HepG2 (cell line): ENCODE measurements at regions not wholly inside any gene's neighbourhood (a gene's known extent, or its start where the extent isn't known, plus 50 kb on each side); places are given as distances from the start of the nearest gene placed in this dataset.

Experiments used
- BHLHE40 ChIP-seq: IDR thresholded peaks from 2 replicates; pipeline ENCODE4 v1.6.1; 2011; ENCODE audit warnings: low read length, improper control_type of control experiment
- CENPX ChIP-seq: sonication (generic); formaldehyde crosslinking; IDR thresholded peaks from 2 replicates; pipeline ENCODE4 v1.9.0; 2021; ENCODE audit warnings: mild to moderate bottlenecking, missing genetic modification reagents, moderate library complexity
- FOSL1 ChIP-seq: sonication (generic); formaldehyde crosslinking; IDR thresholded peaks from 2 replicates; pipeline ENCODE4 v1.9.0; 2021; ENCODE audit warnings: missing genetic modification reagents, borderline replicate concordance
- KLF6 ChIP-seq: IDR thresholded peaks from 2 replicates; pipeline ENCODE4 v1.8.0; 2016; ENCODE audit warnings: missing biosample characterization, missing genetic modification reagents
- NR2F6 ChIP-seq, 2 experiments: IDR thresholded peaks; 2 replicates each; pipeline ENCODE4 v1.6.1; 2016; ENCODE audit warnings: antibody characterized with exemption in 1 of 2, mild to moderate bottlenecking in 1 of 2
- RAD21 ChIP-seq: fragments of 450-650 bp; formaldehyde crosslinking; IDR thresholded peaks from 2 replicates; pipeline ENCODE4 v1.5.0; 2020; ENCODE audit warnings: mild to moderate bottlenecking
- SMARCE1 ChIP-seq: fragments of 450-650 bp; IDR thresholded peaks from 2 replicates; pipeline ENCODE4 v1.6.1; 2017; ENCODE audit warnings: borderline replicate concordance
- TCF12 ChIP-seq, 2 experiments: fragments of 450-650 bp in 1 of 2; sonication (generic) in 1 of 2; formaldehyde crosslinking in 1 of 2; IDR thresholded peaks; 2 replicates each; pipeline versions ENCODE4 v1.6.1 to v1.8.0; 2017 to 2022; ENCODE audit warnings: antibody characterized with exemption in 1 of 2, mild to moderate bottlenecking in 1 of 2, missing genetic modification reagents in 1 of 2, moderate library complexity in 1 of 2
- ZFP90 ChIP-seq: sonication (generic); formaldehyde crosslinking; IDR thresholded peaks from 2 replicates; pipeline ENCODE4 v1.8.0; 2022; ENCODE audit warnings: missing genetic modification reagents, mild to moderate bottlenecking, inconsistent platforms, borderline replicate concordance
- ZKSCAN8 ChIP-seq: IDR thresholded peaks from 2 replicates; pipeline ENCODE4 v1.6.1; 2016; ENCODE audit warnings: borderline replicate concordance, missing genetic modification reagents, missing compliant biosample characterization
- ZNF317 ChIP-seq: sonication (generic); formaldehyde crosslinking; IDR thresholded peaks from 2 replicates; pipeline ENCODE4 v1.5.0; 2020; ENCODE audit warnings: mild to moderate bottlenecking, missing genetic modification reagents
- ZNF446 ChIP-seq: sonication (generic); formaldehyde crosslinking; IDR thresholded peaks from 2 replicates; pipeline ENCODE4 v1.5.0; 2020; ENCODE audit warnings: mild to moderate bottlenecking, missing genetic modification reagents
- ZNF598 ChIP-seq: sonication (generic); formaldehyde crosslinking; IDR thresholded peaks from 2 replicates; pipeline ENCODE4 v1.5.1; 2020; ENCODE audit warnings: mild to moderate bottlenecking, missing genetic modification reagents, borderline replicate concordance
- ZNF737 ChIP-seq: sonication (generic); formaldehyde crosslinking; IDR thresholded peaks from 2 replicates; pipeline ENCODE4 v1.5.0; 2020; ENCODE audit warnings: missing genetic modification reagents, mild to moderate bottlenecking, borderline replicate concordance
- ZNF768 ChIP-seq: sonication (generic); formaldehyde crosslinking; IDR thresholded peaks from 2 replicates; pipeline ENCODE4 v1.4.0; 2020; ENCODE audit warnings: missing genetic modification reagents
- TF ChIP-seq, protein P1 (sequence below): sonication (generic); formaldehyde crosslinking; IDR thresholded peaks from 2 replicates; pipeline ENCODE4 v1.9.0; 2021; ENCODE audit warnings: missing genetic modification reagents, borderline replicate concordance
- TF ChIP-seq, protein P2 (sequence below): sonication (generic); formaldehyde crosslinking; IDR thresholded peaks from 2 replicates; pipeline ENCODE4 v1.4.0; 2020; ENCODE audit warnings: mild to moderate bottlenecking, missing genetic modification reagents
- TF ChIP-seq, protein P3 (sequence below): sonication (generic); formaldehyde crosslinking; IDR thresholded peaks from 2 replicates; pipeline ENCODE4 v1.4.0; 2020; ENCODE audit warnings: missing genetic modification reagents, mild to moderate bottlenecking, borderline replicate concordance
- TF ChIP-seq, protein P4 (sequence below): sonication (generic); formaldehyde crosslinking; IDR thresholded peaks from 2 replicates; pipeline ENCODE4 v1.5.1; 2020; ENCODE audit warnings: mild to moderate bottlenecking, missing genetic modification reagents, borderline replicate concordance
- TF ChIP-seq, protein P5 (sequence below): sonication (generic); formaldehyde crosslinking; IDR thresholded peaks from 2 replicates; pipeline ENCODE4 v1.5.0; 2020; ENCODE audit warnings: missing genetic modification reagents, mild to moderate bottlenecking, borderline replicate concordance

DNA sequence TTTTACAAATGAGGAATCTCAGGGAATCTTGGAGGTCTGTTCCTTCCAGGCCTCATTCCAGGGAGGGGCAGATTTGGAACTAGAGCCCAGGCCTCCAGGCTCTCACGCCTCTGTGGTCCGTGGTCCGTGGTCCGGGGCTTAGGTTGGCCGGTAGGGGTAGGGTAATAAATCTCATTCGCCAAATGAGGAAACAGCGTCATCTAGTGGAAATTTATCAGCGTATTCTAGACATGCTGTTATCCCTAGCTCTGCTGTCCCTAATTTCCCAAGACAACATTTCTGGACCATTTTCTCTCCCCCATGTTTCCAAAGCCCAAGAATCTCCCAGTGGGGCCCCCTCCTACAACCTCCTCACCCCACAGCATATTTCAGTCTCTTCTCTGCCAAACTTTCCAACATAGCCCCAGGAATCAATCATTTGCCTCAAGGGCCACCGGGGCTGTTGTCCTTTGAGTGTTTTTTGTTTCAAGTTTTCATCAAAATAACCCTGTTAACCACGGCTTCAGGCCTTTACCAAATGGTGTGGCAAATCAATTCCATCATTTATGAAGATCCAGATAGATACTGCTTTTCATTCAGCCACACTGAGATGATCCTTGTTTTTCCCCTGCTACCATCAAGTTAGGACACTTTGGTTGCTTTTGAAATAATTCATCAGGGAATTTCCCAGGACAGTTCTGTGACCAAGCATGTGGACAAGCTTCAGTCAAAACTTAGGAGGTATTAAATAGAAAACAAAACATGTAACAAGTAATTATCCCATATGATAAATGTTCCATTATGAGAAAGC lies 126.8 kb downstream of the ALDH8A1 start (continued):
- TF ChIP-seq ZNF737 (CRISPR knock-in tag) (no peak), ZNF446 (no peak), KLF6 (CRISPR knock-in tag) (no peak), BHLHE40 (peak; percentile 40; the same call in 1 of the 2 replicates), CENPX (no peak), ZKSCAN8 (CRISPR knock-in tag) (peak; percentile 50; the same call in 1 of the 2 replicates), ZNF317 (no peak), RAD21 (peak; percentile 97), ZFP90 (CRISPR knock-in tag) (no peak), NR2F6 (IDR thresholded peaks at IDR 0.05) (no peak), NR2F6 (CRISPR knock-in tag; IDR thresholded peaks at IDR 0.05) (no peak), ZNF768 (CRISPR knock-in tag) (no peak), FOSL1 (CRISPR knock-in tag) (no peak), SMARCE1 (no peak), ZNF598 (CRISPR knock-in tag) (no peak), TCF12 (IDR thresholded peaks at IDR 0.05) (no peak), TCF12 (CRISPR knock-in tag; IDR thresholded peaks at IDR 0.05) (no peak)
- TF ChIP-seq, protein P1, sequence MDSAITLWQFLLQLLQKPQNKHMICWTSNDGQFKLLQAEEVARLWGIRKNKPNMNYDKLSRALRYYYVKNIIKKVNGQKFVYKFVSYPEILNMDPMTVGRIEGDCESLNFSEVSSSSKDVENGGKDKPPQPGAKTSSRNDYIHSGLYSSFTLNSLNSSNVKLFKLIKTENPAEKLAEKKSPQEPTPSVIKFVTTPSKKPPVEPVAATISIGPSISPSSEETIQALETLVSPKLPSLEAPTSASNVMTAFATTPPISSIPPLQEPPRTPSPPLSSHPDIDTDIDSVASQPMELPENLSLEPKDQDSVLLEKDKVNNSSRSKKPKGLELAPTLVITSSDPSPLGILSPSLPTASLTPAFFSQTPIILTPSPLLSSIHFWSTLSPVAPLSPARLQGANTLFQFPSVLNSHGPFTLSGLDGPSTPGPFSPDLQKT = no peak
- TF ChIP-seq, protein P2, sequence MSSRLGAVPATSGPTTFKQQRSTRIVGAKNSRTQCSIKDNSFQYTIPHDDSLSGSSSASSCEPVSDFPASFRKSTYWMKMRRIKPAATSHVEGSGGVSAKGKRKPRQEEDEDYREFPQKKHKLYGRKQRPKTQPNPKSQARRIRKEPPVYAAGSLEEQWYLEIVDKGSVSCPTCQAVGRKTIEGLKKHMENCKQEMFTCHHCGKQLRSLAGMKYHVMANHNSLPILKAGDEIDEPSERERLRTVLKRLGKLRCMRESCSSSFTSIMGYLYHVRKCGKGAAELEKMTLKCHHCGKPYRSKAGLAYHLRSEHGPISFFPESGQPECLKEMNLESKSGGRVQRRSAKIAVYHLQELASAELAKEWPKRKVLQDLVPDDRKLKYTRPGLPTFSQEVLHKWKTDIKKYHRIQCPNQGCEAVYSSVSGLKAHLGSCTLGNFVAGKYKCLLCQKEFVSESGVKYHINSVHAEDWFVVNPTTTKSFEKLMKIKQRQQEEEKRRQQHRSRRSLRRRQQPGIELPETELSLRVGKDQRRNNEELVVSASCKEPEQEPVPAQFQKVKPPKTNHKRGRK (CRISPR knock-in tag) = 0 out of 2 replicates have a peak, but pooled peaks have one; percentile 37
- TF ChIP-seq, protein P3, sequence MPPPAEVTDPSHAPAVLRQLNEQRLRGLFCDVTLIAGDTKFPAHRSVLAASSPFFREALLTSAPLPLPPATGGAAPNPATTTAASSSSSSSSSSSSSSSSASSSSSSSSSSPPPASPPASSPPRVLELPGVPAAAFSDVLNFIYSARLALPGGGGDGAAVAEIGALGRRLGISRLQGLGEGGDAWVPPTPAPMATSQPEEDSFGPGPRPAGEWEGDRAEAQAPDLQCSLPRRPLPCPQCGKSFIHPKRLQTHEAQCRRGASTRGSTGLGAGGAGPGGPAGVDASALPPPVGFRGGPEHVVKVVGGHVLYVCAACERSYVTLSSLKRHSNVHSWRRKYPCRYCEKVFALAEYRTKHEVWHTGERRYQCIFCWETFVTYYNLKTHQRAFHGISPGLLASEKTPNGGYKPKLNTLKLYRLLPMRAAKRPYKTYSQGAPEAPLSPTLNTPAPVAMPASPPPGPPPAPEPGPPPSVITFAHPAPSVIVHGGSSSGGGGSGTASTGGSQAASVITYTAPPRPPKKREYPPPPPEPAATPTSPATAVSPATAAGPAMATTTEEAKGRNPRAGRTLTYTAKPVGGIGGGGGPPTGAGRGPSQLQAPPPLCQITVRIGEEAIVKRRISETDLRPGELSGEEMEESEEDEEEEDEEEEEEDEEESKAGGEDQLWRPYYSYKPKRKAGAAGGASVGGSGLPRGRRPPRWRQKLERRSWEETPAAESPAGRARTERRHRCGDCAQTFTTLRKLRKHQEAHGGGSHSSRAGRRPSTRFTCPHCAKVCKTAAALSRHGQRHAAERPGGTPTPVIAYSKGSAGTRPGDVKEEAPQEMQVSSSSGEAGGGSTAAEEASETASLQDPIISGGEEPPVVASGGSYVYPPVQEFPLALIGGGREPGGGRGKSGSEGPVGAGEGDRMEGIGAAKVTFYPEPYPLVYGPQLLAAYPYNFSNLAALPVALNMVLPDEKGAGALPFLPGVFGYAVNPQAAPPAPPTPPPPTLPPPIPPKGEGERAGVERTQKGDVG (CRISPR knock-in tag) = no peak
- TF ChIP-seq, protein P4, sequence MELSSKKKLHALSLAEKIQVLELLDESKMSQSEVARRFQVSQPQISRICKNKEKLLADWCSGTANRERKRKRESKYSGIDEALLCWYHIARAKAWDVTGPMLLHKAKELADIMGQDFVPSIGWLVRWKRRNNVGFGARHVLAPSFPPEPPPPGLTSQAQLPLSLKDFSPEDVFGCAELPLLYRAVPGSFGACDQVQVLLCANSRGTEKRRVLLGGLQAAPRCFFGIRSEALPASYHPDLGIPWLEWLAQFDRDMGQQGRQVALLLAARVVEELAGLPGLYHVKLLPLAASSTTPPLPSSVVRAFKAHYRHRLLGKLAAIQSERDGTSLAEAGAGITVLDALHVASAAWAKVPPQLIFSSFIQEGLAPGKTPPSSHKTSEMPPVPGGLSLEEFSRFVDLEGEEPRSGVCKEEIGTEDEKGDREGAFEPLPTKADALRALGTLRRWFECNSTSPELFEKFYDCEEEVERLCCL = no peak
- TF ChIP-seq, protein P5, sequence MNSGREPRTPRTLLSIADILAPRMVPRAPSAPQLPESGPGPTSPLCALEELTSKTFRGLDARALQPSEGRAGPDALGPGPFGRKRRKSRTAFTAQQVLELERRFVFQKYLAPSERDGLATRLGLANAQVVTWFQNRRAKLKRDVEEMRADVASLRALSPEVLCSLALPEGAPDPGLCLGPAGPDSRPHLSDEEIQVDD (CRISPR knock-in tag) = no peak
